ENCODE measurements at regions not wholly inside any gene's neighbourhood (a gene's known extent, or its start where the extent isn't known, plus 50 kb on each side); places are given as distances from the start of the nearest gene placed in this dataset.
"Not testable (repeated sequence)": the region's sequence is repeated elsewhere in the genome, so short reads cannot be mapped to it uniquely, and the experiment has no call there.

DNA sequence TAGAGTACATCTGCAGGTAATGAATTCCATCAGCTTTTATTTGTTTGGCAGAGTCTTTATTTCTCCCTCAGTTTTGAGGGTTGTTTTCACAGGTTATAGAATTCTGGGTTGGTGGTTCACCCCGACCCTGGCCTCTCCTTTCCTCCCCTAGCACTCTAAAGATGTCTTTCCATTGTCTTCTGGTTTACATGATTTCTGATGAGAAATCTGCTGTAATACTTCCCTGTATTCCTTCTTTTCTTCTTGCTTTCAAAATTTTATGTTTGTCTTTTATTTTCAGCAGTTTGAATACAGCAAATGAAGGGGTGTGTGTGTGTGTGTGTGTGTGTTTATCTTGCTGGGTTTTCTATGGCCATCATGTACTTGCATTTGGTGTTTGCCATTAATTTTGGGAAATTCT lies 312.0 kb upstream of the RPS23 start:
- Histone ChIP-seq H3K36me3 (ENCODE audit: insufficient read depth, low read length) (no peaks in the 10 kb centered on the region), H3K27me3 (ENCODE audit: control insufficient read depth, insufficient read depth, low read length) (peaks cover 3% of the 10 kb centered on the region), H3K9ac (ENCODE audit: low read depth, low read length) (no peak overlapping the region), H3K4me1 (ENCODE audit: control insufficient read depth, insufficient read depth, low read length) (no peaks in the 10 kb centered on the region), H3K4me2 (ENCODE audit: low read length) (no peak overlapping the region), H3K9me3 (replicated peaks; ENCODE audit: low read length) (no peaks in the 10 kb centered on the region), H3K4me3 (ENCODE audit: low read length) (no peak overlapping the region)

DNA sequence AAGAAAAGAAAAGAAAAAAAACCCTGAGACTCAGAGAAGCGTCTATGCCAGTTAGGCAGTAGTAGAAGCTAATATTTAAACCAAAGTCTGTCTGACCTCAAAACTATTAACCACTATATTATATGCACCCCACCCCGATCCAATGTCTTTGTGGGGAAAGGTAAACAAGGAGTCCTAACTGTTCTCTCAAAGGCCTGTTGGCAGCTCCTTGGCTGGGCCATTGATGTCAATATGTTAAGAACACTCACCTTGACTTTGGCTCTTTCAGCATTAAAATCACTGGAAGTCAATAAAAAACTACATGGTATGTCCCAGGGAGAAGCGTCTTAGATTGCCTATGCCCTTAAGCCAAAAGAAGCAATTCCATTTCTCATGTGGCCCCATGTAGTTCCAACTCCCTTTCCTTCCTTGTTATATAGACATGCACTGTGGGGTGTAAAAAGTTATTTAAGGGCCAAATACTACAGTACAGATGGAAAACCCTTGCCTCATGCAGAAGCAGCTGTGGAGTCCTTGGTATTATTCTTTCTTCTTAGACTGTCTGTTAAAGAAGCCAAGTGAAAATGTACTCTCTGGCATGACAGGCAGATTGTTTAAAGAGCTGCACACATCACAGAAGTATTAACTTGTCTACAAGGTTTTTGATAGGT lies 308.6 kb upstream of the RPS23 start:
- no peaks in the 10 kb centered on the region for H3K27me3 ChIP-seq (ENCODE audit: control insufficient read depth, insufficient read depth, low read length)
- no peaks in the 10 kb centered on the region for H3K9me3 ChIP-seq (replicated peaks; ENCODE audit: low read length)
- H3K4me3 ChIP-seq (ENCODE audit: low read length): no peak overlapping the region
- no peak overlapping the region for H3K4me2 ChIP-seq (ENCODE audit: low read length)
- no peaks in the 10 kb centered on the region for H3K4me1 ChIP-seq (ENCODE audit: control insufficient read depth, insufficient read depth, low read length)
- no peak overlapping the region for H3K9ac ChIP-seq (ENCODE audit: low read depth, low read length)
- no peaks in the 10 kb centered on the region for H3K36me3 ChIP-seq (ENCODE audit: insufficient read depth, low read length)

GRCh38 chr5:82586181-82586580 lies 308.0 kb upstream of the RPS23 start:
- Histone ChIP-seq H3K4me3 (ENCODE audit: low read length) (no peak overlapping the region), H3K4me2 (ENCODE audit: low read length) (no peak overlapping the region), H3K27me3 (ENCODE audit: control insufficient read depth, insufficient read depth, low read length) (no peaks in the 10 kb centered on the region), H3K9me3 (replicated peaks; ENCODE audit: low read length) (no peaks in the 10 kb centered on the region), H3K36me3 (ENCODE audit: insufficient read depth, low read length) (no peaks in the 10 kb centered on the region), H3K4me1 (ENCODE audit: control insufficient read depth, insufficient read depth, low read length) (no peaks in the 10 kb centered on the region), H3K9ac (ENCODE audit: low read depth, low read length) (no peak overlapping the region)

- H3K36me3 ChIP-seq (ENCODE audit: insufficient read depth, low read length): no peaks in the 10 kb centered on the region
- no peak overlapping the region for H3K4me2 ChIP-seq (ENCODE audit: low read length)
- no peak overlapping the region for H3K4me3 ChIP-seq (ENCODE audit: low read length)
- no peaks in the 10 kb centered on the region for H3K9me3 ChIP-seq (replicated peaks; ENCODE audit: low read length)
- H3K9ac ChIP-seq (ENCODE audit: low read depth, low read length): no peak overlapping the region
- no peaks in the 10 kb centered on the region for H3K4me1 ChIP-seq (ENCODE audit: control insufficient read depth, insufficient read depth, low read length)
- no peaks in the 10 kb centered on the region for H3K27me3 ChIP-seq (ENCODE audit: control insufficient read depth, insufficient read depth, low read length)
Measured at GRCh38 chr5:82584631-82585030, 306.5 kb upstream of the RPS23 start.

DNA sequence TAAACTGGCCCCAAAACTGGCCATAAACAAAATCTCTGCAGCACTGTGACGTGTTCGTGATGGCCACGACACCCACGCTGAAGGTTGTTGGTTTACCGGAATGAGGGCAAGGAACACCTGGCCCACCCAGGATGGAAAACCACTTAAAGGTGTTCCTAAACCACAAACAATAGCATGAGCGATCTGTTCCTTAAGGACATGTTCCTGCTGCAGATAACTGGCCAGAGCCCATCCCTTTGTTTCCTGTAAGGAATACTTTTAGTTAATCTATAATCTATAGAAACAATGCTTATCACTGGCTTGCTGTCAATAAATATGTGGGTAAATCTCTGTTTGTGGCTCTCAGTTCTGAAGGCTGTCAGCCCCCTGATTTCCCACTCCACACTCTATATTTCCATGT lies 305.2 kb upstream of the RPS23 start:
- H3K9me3 ChIP-seq (replicated peaks; ENCODE audit: low read length); H3K36me3 ChIP-seq (ENCODE audit: insufficient read depth, low read length); H3K27me3 ChIP-seq (ENCODE audit: control insufficient read depth, insufficient read depth, low read length); H3K4me1 ChIP-seq (ENCODE audit: control insufficient read depth, insufficient read depth, low read length); H3K4me2 ChIP-seq (ENCODE audit: low read length); H3K4me3 ChIP-seq (ENCODE audit: low read length); H3K9ac ChIP-seq (ENCODE audit: low read depth, low read length): not testable (repeated sequence)

GRCh38 chr5:82564963-82565362 lies 286.8 kb upstream of the RPS23 start:
- Histone ChIP-seq H3K27me3 (ENCODE audit: control insufficient read depth, insufficient read depth, low read length) (no peaks in the 10 kb centered on the region), H3K4me2 (ENCODE audit: low read length) (no peak overlapping the region), H3K4me1 (ENCODE audit: control insufficient read depth, insufficient read depth, low read length) (no peaks in the 10 kb centered on the region), H3K36me3 (ENCODE audit: insufficient read depth, low read length) (no peaks in the 10 kb centered on the region), H3K9me3 (replicated peaks; ENCODE audit: low read length) (no peaks in the 10 kb centered on the region), H3K9ac (ENCODE audit: low read depth, low read length) (no peak overlapping the region), H3K4me3 (ENCODE audit: low read length) (no peak overlapping the region)

DNA sequence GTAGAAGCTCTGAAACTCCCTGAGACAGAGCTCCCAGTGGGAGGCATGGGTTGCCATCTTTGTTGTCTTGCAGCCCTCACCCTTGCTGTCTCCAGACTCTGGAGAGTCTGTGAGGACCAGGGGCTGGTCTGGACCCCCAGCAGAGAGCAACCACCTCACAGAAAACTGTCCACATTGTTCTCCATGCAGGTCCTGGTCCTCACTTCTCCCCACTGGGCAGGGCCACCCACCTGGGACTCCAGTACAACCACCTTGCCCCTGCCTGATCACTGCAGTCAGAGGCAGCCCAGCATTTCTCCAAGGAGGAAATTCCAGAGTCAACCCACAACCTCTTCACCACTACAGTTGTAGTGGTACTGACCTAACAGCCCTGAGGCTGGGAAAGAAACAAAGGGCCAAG lies 285.6 kb upstream of the RPS23 start:
- no peaks in the 10 kb centered on the region for H3K9me3 ChIP-seq (replicated peaks; ENCODE audit: low read length)
- H3K27me3 ChIP-seq (ENCODE audit: control insufficient read depth, insufficient read depth, low read length): no peaks in the 10 kb centered on the region
- no peaks in the 10 kb centered on the region for H3K4me1 ChIP-seq (ENCODE audit: control insufficient read depth, insufficient read depth, low read length)
- no peaks in the 10 kb centered on the region for H3K36me3 ChIP-seq (ENCODE audit: insufficient read depth, low read length)
- no peak overlapping the region for H3K9ac ChIP-seq (ENCODE audit: low read depth, low read length)
- no peak overlapping the region for H3K4me2 ChIP-seq (ENCODE audit: low read length)
- H3K4me3 ChIP-seq (ENCODE audit: low read length): no peak overlapping the region

DNA sequence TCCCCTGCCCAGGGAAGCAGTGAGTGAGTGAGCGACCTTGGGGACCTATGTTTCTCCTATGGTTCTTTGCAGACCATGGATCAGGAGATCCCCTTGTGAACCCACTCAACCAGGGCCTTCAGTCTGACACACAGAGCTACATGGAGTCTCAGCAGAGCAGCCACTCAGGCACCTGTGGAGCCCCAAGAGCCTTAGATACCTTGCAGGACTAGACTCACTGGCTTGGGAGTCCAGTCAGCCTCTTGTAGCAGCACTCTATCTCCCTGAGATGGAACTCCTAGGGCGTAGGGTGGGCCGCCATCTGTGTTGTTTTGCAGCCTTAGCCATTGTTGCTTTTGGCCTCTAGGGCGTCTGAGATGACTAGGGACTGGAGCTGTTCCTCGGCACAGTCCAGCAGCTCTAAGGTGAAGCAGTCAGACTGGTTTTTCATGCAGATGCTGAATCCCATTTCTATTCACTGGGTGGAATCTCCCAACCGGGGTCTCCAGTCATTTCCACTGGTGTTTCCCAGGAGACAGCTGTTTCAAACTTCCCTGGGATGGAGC lies 284.6 kb upstream of the RPS23 start:
- no peaks in the 10 kb centered on the region for H3K4me1 ChIP-seq (ENCODE audit: control insufficient read depth, insufficient read depth, low read length)
- no peaks in the 10 kb centered on the region for H3K27me3 ChIP-seq (ENCODE audit: control insufficient read depth, insufficient read depth, low read length)
- H3K9me3 ChIP-seq (replicated peaks; ENCODE audit: low read length): no peaks in the 10 kb centered on the region
- H3K9ac ChIP-seq (ENCODE audit: low read depth, low read length): no peak overlapping the region
- no peaks in the 10 kb centered on the region for H3K36me3 ChIP-seq (ENCODE audit: insufficient read depth, low read length)
- no peak overlapping the region for H3K4me3 ChIP-seq (ENCODE audit: low read length)
- H3K4me2 ChIP-seq (ENCODE audit: low read length): no peak overlapping the region

GRCh38 chr5:82561797-82562196 lies 283.6 kb upstream of the RPS23 start:
- H3K36me3 ChIP-seq (ENCODE audit: insufficient read depth, low read length): no peaks in the 10 kb centered on the region
- no peaks in the 10 kb centered on the region for H3K27me3 ChIP-seq (ENCODE audit: control insufficient read depth, insufficient read depth, low read length)
- no peaks in the 10 kb centered on the region for H3K4me1 ChIP-seq (ENCODE audit: control insufficient read depth, insufficient read depth, low read length)
- H3K9ac ChIP-seq (ENCODE audit: low read depth, low read length): no peak overlapping the region
- H3K9me3 ChIP-seq (replicated peaks; ENCODE audit: low read length): no peaks in the 10 kb centered on the region
- H3K4me3 ChIP-seq (ENCODE audit: low read length): no peak overlapping the region
- no peak overlapping the region for H3K4me2 ChIP-seq (ENCODE audit: low read length)

DNA sequence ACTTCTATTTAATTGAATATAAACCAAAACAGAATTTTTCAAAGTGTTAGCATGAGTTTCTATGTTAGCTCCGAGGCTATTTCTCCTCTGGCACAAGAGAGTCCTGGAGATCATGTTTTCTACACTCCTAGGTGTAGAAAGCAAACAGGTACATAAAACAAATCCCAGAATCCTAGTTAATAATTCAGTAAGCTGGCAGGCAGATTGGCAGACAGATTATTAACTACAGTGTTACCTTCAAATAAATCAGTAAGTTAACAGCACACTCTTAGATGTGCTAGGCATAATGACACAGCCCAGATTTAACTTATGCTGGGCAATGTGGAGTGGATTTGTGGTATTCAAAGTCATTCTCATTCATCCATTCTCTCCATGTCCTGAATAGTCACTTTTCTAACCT lies 282.8 kb upstream of the RPS23 start:
- Histone ChIP-seq H3K27me3 (ENCODE audit: control insufficient read depth, insufficient read depth, low read length) (no peaks in the 10 kb centered on the region), H3K9me3 (replicated peaks; ENCODE audit: low read length) (no peaks in the 10 kb centered on the region), H3K4me1 (ENCODE audit: control insufficient read depth, insufficient read depth, low read length) (no peaks in the 10 kb centered on the region), H3K36me3 (ENCODE audit: insufficient read depth, low read length) (no peaks in the 10 kb centered on the region), H3K4me3 (ENCODE audit: low read length) (no peak overlapping the region), H3K9ac (ENCODE audit: low read depth, low read length) (no peak overlapping the region), H3K4me2 (ENCODE audit: low read length) (no peak overlapping the region)

- no peaks in the 10 kb centered on the region for H3K27me3 ChIP-seq (ENCODE audit: control insufficient read depth, insufficient read depth, low read length)
Measured at GRCh38 chr5:82560561-82560960, 282.4 kb upstream of the RPS23 start.

GRCh38 chr5:82551840-82552385 lies 273.8 kb upstream of the RPS23 start:
- no peak overlapping the region for H3K4me2 ChIP-seq (ENCODE audit: low read length)
- H3K4me1 ChIP-seq (ENCODE audit: control insufficient read depth, insufficient read depth, low read length): no peaks in the 10 kb centered on the region
- no peaks in the 10 kb centered on the region for H3K36me3 ChIP-seq (ENCODE audit: insufficient read depth, low read length)
- H3K9ac ChIP-seq (ENCODE audit: low read depth, low read length): no peak overlapping the region
- no peaks in the 10 kb centered on the region for H3K9me3 ChIP-seq (replicated peaks; ENCODE audit: low read length)
- no peak overlapping the region for H3K4me3 ChIP-seq (ENCODE audit: low read length)
- H3K27me3 ChIP-seq (ENCODE audit: control insufficient read depth, insufficient read depth, low read length): no peaks in the 10 kb centered on the region

More at GRCh38 chr5:82560561-82560960, 282.4 kb upstream of the RPS23 start:
- Histone ChIP-seq H3K4me1 (ENCODE audit: control insufficient read depth, insufficient read depth, low read length) (no peaks in the 10 kb centered on the region), H3K9me3 (replicated peaks; ENCODE audit: low read length) (no peaks in the 10 kb centered on the region), H3K4me2 (ENCODE audit: low read length) (no peak overlapping the region), H3K36me3 (ENCODE audit: insufficient read depth, low read length) (no peaks in the 10 kb centered on the region), H3K4me3 (ENCODE audit: low read length) (no peak overlapping the region), H3K9ac (ENCODE audit: low read depth, low read length) (no peak overlapping the region)

Data from skeletal muscle satellite cell (primary cell).